Uterus (tissue), 3 donors: ENCODE measurements at regions not wholly inside any gene's neighbourhood (a gene's known extent, or its start where the extent isn't known, plus 50 kb on each side); places are given as distances from the start of the nearest gene placed in this dataset.

Experiments used
- DNase-seq, 2 donors: peaks; one replicate each; pipeline ENCODE4 v3.0.0-alpha.2; 2019 to 2020
- H3K27ac ChIP-seq, 2 donors: fragments of 200-600 bp; sonication (generic); 1 replicate in 1 of 2; 2 replicates in 1 of 2; pipeline ENCODE4 v1.5.1; 2016 to 2018
- H3K27me3 ChIP-seq, 2 donors: fragments of 200-600 bp; sonication (generic); one replicate each; pipeline ENCODE4 v1.5.1; 2018 to 2019; ENCODE audit warnings: control low read depth in 1 of 2
- H3K36me3 ChIP-seq, 2 donors: fragments of 200-600 bp; sonication (generic); one replicate each; pipeline ENCODE4 v1.5.1; 2019; ENCODE audit warnings: control low read depth in 1 of 2
- H3K4me1 ChIP-seq, 2 donors: fragments of 200-600 bp; sonication (generic); one replicate each; pipeline ENCODE4 v1.5.1; 2018 to 2019; ENCODE audit warnings: control low read depth in 1 of 2
- H3K4me3 ChIP-seq, 2 donors: fragments of 200-600 bp; sonication (generic); 1 replicate in 1 of 2; 2 replicates in 1 of 2; pipeline ENCODE4 v1.5.1; 2018 to 2019; ENCODE audit warnings: mild to moderate bottlenecking in 1 of 2
- H3K9me3 ChIP-seq, 2 donors: fragments of 200-600 bp; sonication (generic); one replicate each; pipeline ENCODE4 v1.5.1; 2019; ENCODE audit warnings: control low read depth in 1 of 2
- CTCF ChIP-seq, 4 experiments: fragments of 200-600 bp in 2 of 4; fragments of 450-650 bp in 2 of 4; sonication (generic) in 2 of 4; IDR thresholded peaks; one replicate each; pipeline ENCODE4 v1.5.1; 2016 to 2019; ENCODE audit warnings: antibody characterized with exemption in 4 of 4, mild to moderate bottlenecking in 2 of 4, moderate library complexity in 1 of 4
- POLR2A ChIP-seq, 2 donors: fragments of 450-650 bp; IDR thresholded peaks; one replicate each; pipeline ENCODE4 v1.6.1; 2016; ENCODE audit warnings: antibody characterized with exemption in 2 of 2, mild to moderate bottlenecking in 1 of 2, moderate library complexity in 1 of 2
- intact Hi-C: fragments of 100-400 bp; cut with DNase I; formaldehyde crosslinking; loops from one replicate; pipeline ENCODE4 v1.15.1; 2023; ENCODE audit warnings: low total_unique reads
- donor health status: DM: yes; HTN: yes; CAD: no.

GRCh38 chr2:13916066-13916465 lies 716.5 kb upstream of the LRATD1 start:
- Histone ChIP-seq H3K4me1 (no peaks in the 10 kb centered on the region), H3K9me3 (no peaks in the 10 kb centered on the region), H3K4me3 (no peak overlapping the region), H3K27ac (no peak overlapping the region), H3K36me3 (no peaks in the 10 kb centered on the region), H3K27me3 (no peaks in the 10 kb centered on the region)
- DNase-seq = no peak
- intact Hi-C loops = no loop called here
- no peak for TF ChIP-seq CTCF (IDR thresholded peaks at IDR 0.05)
- no peak for TF ChIP-seq POLR2A (IDR thresholded peaks at IDR 0.05)

- H3K27ac ChIP-seq = no peak overlapping the region
- TF ChIP-seq CTCF (IDR thresholded peaks at IDR 0.05) (no peak), POLR2A (IDR thresholded peaks at IDR 0.05) (no peak)
These were observed 714.6 kb upstream of the LRATD1 start for GRCh38 chr2:13917958-13918357.

GRCh38 chr2:13919981-13920382 lies 712.5 kb upstream of the LRATD1 start:
- no peak overlapping the region for H3K27ac ChIP-seq
- no peaks in the 10 kb centered on the region for H3K36me3 ChIP-seq
- DNase-seq = no peak
- no peaks in the 10 kb centered on the region for H3K27me3 ChIP-seq
- H3K4me3 ChIP-seq = no peak overlapping the region
- no peaks in the 10 kb centered on the region for H3K4me1 ChIP-seq
- intact Hi-C loops = no loop called here
- TF ChIP-seq CTCF (IDR thresholded peaks at IDR 0.05) (no peak), POLR2A (IDR thresholded peaks at IDR 0.05) (no peak)
- no peaks in the 10 kb centered on the region for H3K9me3 ChIP-seq

More at GRCh38 chr2:13917958-13918357, 714.6 kb upstream of the LRATD1 start:
- DNase-seq = no peak
- Histone ChIP-seq H3K4me1 (no peaks in the 10 kb centered on the region), H3K9me3 (no peaks in the 10 kb centered on the region), H3K27me3 (no peaks in the 10 kb centered on the region), H3K4me3 (no peak overlapping the region), H3K36me3 (no peaks in the 10 kb centered on the region)
- intact Hi-C loops = no loop called here

- DNase-seq = no peak
- H3K4me3 ChIP-seq = no peak overlapping the region
- H3K27me3 ChIP-seq = no peaks in the 10 kb centered on the region
- no peak overlapping the region for H3K27ac ChIP-seq
- H3K36me3 ChIP-seq = no peaks in the 10 kb centered on the region
- intact Hi-C loops = no loop called here
- no peaks in the 10 kb centered on the region for H3K4me1 ChIP-seq
- no peaks in the 10 kb centered on the region for H3K9me3 ChIP-seq
- TF ChIP-seq CTCF (IDR thresholded peaks at IDR 0.05) (no peak), POLR2A (IDR thresholded peaks at IDR 0.05) (no peak)
These were observed 711.3 kb upstream of the LRATD1 start for GRCh38 chr2:13921245-13921644.

- H3K27me3 ChIP-seq = no peaks in the 10 kb centered on the region
- no peak for TF ChIP-seq CTCF (IDR thresholded peaks at IDR 0.05)
- no peak for TF ChIP-seq POLR2A (IDR thresholded peaks at IDR 0.05)
- no peaks in the 10 kb centered on the region for H3K36me3 ChIP-seq
- intact Hi-C loops = no loop called here
- H3K27ac ChIP-seq = no peak overlapping the region
- DNase-seq = no peak
- H3K4me3 ChIP-seq = no peak overlapping the region
- H3K9me3 ChIP-seq = no peaks in the 10 kb centered on the region
- no peaks in the 10 kb centered on the region for H3K4me1 ChIP-seq
These were observed 708.7 kb upstream of the LRATD1 start for GRCh38 chr2:13923823-13924222.
